Muscle of leg (tissue), 3 donors: ENCODE measurements at regions not wholly inside any gene's neighbourhood (a gene's known extent, or its start where the extent isn't known, plus 50 kb on each side); places are given as distances from the start of the nearest gene placed in this dataset.

Experiments used
- DNase-seq: peaks from one replicate; pipeline ENCODE4 v3.0.0; 2013
- H3K27ac ChIP-seq: one replicate; pipeline ENCODE4 v1.5.1; 2013; ENCODE audit warnings: mild to moderate bottlenecking, low read length, control low read depth
- H3K27me3 ChIP-seq: one replicate; pipeline ENCODE4 v1.6.1; 2013; ENCODE audit warnings: low read length; ENCODE audit not compliant: control insufficient read depth, insufficient read depth
- H3K36me3 ChIP-seq: one replicate; pipeline ENCODE4 v1.6.1; 2013; ENCODE audit warnings: low read length; ENCODE audit not compliant: control insufficient read depth, insufficient read depth
- H3K4me1 ChIP-seq: one replicate; pipeline ENCODE4 v1.6.1; 2013; ENCODE audit warnings: low read length; ENCODE audit not compliant: control insufficient read depth, insufficient read depth
- H3K4me3 ChIP-seq: one replicate; pipeline ENCODE4 v1.5.1; 2013; ENCODE audit warnings: low read length, control low read depth
- H3K9me3 ChIP-seq: replicated peaks from 2 replicates; pipeline ENCODE4 v1.6.1; 2013; ENCODE audit warnings: low read depth, low read length; ENCODE audit not compliant: control insufficient read depth
- WGBS: methylation state at CpG from one replicate; pipeline ENCODE4 v1.1.5; 2013; ENCODE audit warnings: missing lambda C conversion rate; ENCODE audit not compliant: insufficient coverage; 5-methylcytosine and 5-hydroxymethylcytosine counted together

GRCh38 chr22:47369431-47370015 is 607.1 kb downstream of the TBC1D22A start:
- H3K27me3 ChIP-seq: no peaks in the 10 kb centered on the region
- no peak for DNase-seq
- H3K9me3 ChIP-seq: no peaks in the 10 kb centered on the region
- H3K4me3 ChIP-seq: no peak overlapping the region
- WGBS: 70% methylated on average over 5 of the region's 6 CpGs
- H3K4me1 ChIP-seq: no peaks in the 10 kb centered on the region
- H3K36me3 ChIP-seq: no peaks in the 10 kb centered on the region
- no peak overlapping the region for H3K27ac ChIP-seq

- Histone ChIP-seq H3K36me3 (no peaks in the 10 kb centered on the region), H3K27me3 (no peaks in the 10 kb centered on the region), H3K4me1 (no peaks in the 10 kb centered on the region), H3K4me3 (no peak overlapping the region), H3K9me3 (no peaks in the 10 kb centered on the region), H3K27ac (no peak overlapping the region)
- WGBS: 65% methylated on average over 3 of the region's 8 CpGs
- DNase-seq: no peak
Measured at GRCh38 chr22:47369020-47369419, 606.6 kb downstream of the TBC1D22A start.

DNA sequence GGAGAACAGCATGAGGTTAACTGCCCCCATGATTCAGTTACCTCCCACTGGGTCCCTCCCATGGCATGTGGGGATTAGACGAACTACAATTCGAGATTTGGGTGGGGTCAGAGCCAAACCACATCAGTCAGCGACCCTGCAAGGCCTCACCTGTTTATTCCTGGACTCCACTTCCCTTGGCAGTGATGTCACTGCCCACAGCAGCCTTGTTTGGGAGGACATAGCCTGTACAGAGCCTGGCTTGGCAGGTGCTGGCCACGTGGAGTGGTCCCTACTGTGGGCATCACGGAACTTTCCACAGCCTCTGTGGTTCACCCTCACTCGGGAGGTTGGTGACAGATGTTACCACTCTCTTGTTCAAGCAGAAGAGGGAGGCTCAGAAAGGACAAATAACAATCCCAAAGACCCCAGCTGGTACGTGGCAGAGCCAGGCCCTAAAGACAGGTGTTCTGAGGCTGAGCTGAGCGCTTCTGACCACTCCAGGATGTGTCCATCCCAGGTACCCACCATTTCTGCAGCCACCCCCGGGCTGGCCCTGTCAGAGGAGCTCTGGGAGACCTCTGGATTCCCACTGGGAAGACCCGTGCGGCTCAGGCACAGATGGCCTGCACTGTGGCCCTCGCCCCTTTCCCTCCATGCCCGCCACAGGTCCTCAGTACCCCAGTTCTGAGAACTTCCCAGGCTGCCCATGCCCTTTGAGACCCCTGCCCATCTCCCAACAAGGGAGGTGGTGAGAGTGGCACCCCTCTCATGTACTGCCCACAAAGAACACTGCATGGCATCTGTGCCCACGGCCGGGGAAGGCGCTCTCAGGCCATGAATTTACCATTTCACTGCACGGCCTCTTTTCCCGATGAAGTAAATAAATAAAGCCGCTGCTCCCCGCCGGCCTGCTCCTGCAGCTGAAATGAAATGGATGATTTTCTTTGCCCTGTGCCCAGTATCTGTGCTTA is 605.8 kb downstream of the TBC1D22A start:
- no peaks in the 10 kb centered on the region for H3K4me1 ChIP-seq
- no peak overlapping the region for H3K4me3 ChIP-seq
- no peak for DNase-seq
- WGBS: 80% methylated on average over 19 of the region's 21 CpGs
- H3K27me3 ChIP-seq: no peaks in the 10 kb centered on the region
- no peaks in the 10 kb centered on the region for H3K36me3 ChIP-seq
- H3K9me3 ChIP-seq: peaks cover 2% of the 10 kb centered on the region
- H3K27ac ChIP-seq: no peak overlapping the region

DNA sequence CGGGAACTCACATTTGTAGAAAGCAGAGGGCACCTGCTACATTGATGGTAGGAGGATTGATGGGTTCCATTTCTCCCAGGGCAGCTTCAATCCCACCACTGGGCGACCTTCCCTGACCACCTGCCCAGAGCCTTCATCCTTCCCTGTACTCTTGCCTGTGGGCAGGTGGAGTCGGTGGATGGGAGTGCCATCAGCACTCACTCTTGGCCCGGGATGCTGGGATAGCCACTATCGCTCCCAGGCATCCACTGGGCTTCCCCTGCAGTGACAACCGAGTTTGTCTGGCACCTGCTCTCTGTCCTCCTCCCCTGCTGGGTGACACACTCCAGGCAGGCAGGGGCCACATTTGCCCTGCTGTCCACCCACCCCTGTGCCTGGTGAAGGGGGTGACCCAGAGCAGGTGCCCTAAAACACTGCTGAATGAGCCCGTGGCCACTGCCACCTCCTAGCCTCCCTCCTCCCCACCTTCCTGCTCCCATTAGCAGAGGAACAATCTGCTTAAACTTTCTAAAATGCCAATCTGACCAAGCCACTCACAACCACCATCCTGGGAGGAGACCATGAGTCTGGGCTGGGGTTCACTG is 604.7 kb downstream of the TBC1D22A start:
- no peak overlapping the region for H3K27ac ChIP-seq
- no peaks in the 10 kb centered on the region for H3K27me3 ChIP-seq
- DNase-seq: no peak
- H3K9me3 ChIP-seq: peaks cover 2% of the 10 kb centered on the region
- no peak overlapping the region for H3K4me3 ChIP-seq
- WGBS: 56% methylated on average over 5 of the region's 7 CpGs
- no peaks in the 10 kb centered on the region for H3K4me1 ChIP-seq
- H3K36me3 ChIP-seq: no peaks in the 10 kb centered on the region

GRCh38 chr22:47366026-47366767 is 603.7 kb downstream of the TBC1D22A start:
- Histone ChIP-seq H3K4me3 (no peak overlapping the region), H3K9me3 (peaks cover 2% of the 10 kb centered on the region), H3K36me3 (no peaks in the 10 kb centered on the region), H3K27ac (no peak overlapping the region), H3K4me1 (no peaks in the 10 kb centered on the region), H3K27me3 (no peaks in the 10 kb centered on the region)
- 69% methylated on average over 10 of the region's 17 CpGs for WGBS
- DNase-seq: no peak

- Histone ChIP-seq H3K9me3 (peaks cover 2% of the 10 kb centered on the region), H3K27ac (no peak overlapping the region), H3K4me3 (no peak overlapping the region), H3K4me1 (no peaks in the 10 kb centered on the region), H3K36me3 (no peaks in the 10 kb centered on the region), H3K27me3 (no peaks in the 10 kb centered on the region)
- no peak for DNase-seq
- WGBS: no CpG with 5 or more reads among the region's 3 CpGs
Measured at GRCh38 chr22:47361247-47361646, 598.8 kb downstream of the TBC1D22A start.

DNA sequence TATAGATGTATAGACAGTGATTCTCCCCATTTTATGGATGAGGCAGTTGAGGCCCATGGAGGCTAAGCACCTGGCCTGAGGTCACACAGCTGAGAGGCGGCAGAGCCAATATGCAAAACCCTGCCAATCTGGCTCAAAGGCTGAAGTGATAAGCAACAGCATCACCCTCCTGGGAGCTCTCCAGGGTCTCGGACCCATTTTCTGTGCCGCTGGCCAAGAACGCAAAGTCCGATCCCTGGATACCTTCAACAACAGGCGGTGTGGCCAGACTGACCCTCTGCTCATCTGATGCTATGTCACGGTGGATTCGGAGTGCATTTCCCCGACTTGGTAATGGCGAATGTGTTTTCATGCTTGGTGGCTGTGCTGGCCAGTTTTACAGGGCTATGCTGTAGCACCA is 595.0 kb downstream of the TBC1D22A start:
- H3K4me3 ChIP-seq: no peak overlapping the region
- no peaks in the 10 kb centered on the region for H3K27me3 ChIP-seq
- no peak overlapping the region for H3K27ac ChIP-seq
- no peak for DNase-seq
- no peaks in the 10 kb centered on the region for H3K4me1 ChIP-seq
- 97% methylated on average over 8 of the region's 10 CpGs for whole genome bisulfite sequencing
- H3K9me3 ChIP-seq: no peaks in the 10 kb centered on the region
- no peaks in the 10 kb centered on the region for H3K36me3 ChIP-seq

DNA sequence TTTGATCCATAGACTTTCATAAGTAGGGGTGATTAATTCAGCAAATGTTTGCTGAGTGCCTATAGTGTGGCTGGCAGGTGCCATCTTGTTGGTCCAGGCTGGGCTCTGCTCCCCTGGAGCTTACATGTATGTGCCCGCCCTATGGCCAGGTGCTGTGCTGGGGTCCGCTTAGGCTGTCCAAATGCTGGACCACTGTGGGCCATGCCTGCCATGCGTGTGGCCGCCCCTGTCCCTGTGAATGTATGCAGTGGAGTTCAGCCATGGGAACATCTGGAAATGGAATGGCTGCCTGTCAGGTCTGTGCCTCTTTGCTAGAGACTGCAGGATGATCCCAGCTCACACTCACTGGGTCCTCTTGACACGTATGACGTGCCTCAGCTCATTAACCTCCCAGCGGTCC is 594.6 kb downstream of the TBC1D22A start:
- H3K4me3 ChIP-seq: no peak overlapping the region
- no peaks in the 10 kb centered on the region for H3K9me3 ChIP-seq
- DNase-seq: no peak
- no peaks in the 10 kb centered on the region for H3K36me3 ChIP-seq
- H3K27me3 ChIP-seq: peaks cover 2% of the 10 kb centered on the region
- no peaks in the 10 kb centered on the region for H3K4me1 ChIP-seq
- no peak overlapping the region for H3K27ac ChIP-seq
- 98% methylated on average over 4 of the region's 7 CpGs for WGBS

DNA sequence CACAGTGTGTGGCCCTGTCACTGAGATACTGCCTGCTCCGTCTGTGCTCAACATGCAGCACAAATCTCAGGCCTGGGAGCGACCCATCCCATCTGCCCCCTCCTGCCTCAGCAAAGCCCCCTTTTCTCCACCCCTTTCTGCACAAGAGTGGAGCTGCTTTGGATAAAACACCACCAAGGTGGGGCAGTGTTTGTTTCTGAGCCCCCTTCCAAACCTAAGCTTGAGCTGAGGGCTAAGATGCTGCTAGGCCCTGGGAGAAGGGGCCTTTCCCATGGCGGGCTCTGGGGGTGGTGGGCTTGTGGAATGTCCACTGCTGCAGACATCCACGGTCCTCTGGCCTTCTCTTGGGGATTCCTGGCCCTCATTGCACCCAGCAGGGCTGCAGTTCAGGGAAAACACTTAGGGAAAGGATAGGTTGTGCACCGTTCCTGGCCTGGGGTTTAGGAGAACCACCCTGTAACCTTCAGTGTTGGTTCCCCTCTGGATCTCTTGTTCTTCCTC is 594.1 kb downstream of the TBC1D22A start:
- Histone ChIP-seq H3K36me3 (no peaks in the 10 kb centered on the region), H3K4me1 (no peaks in the 10 kb centered on the region), H3K27me3 (peaks cover 4% of the 10 kb centered on the region), H3K27ac (no peak overlapping the region), H3K9me3 (no peaks in the 10 kb centered on the region), H3K4me3 (no peak overlapping the region)
- DNase-seq: no peak
- WGBS: 68% methylated on average over 4 of the region's 5 CpGs
